ENCODE measurements at regions not wholly inside any gene's neighbourhood (a gene's known extent, or its start where the extent isn't known, plus 50 kb on each side); places are given as distances from the start of the nearest gene placed in this dataset.

DNA sequence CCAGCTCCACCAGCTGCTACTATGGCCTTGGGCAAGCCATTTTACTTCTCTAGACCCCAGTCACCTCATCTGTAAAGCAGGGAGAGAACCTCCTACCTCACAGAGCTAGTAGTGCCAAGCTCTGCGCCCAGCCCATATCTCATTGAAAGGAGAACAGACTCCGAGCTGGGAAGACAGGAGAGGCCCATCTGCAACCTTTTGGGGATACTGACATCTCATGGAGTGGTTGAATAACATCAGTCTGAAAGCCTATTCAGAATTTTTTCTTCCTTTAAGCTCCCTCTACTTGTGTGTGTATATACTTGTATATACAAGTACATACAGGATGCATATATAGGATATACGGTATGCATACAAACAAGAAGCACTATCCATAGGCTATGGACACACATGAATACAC, 279.5 kb upstream of the POU3F1 start:
- H3K4me1 ChIP-seq (ENCODE audit: control insufficient read depth in 1 of 2, insufficient read depth in 2 of 2, low read length in 2 of 2): no peaks in the 10 kb centered on the region
- H3K27me3 ChIP-seq (ENCODE audit: low read depth, low read length): no peaks in the 10 kb centered on the region
- no peaks in the 10 kb centered on the region for H3K36me3 ChIP-seq (ENCODE audit: control insufficient read depth in 1 of 2, insufficient read depth in 2 of 2, low read length in 2 of 2)
- H3K4me3 ChIP-seq (ENCODE audit: low read depth in 1 of 2, low read length in 2 of 2): no peak overlapping the region
- H3K9me3 ChIP-seq (ENCODE audit: control insufficient read depth in 1 of 2, low read length in 2 of 2): peaks cover 4 to 5% of the 10 kb centered on the region in 2 donors
- H3K27ac ChIP-seq (ENCODE audit: low read length): no peak overlapping the region

DNA sequence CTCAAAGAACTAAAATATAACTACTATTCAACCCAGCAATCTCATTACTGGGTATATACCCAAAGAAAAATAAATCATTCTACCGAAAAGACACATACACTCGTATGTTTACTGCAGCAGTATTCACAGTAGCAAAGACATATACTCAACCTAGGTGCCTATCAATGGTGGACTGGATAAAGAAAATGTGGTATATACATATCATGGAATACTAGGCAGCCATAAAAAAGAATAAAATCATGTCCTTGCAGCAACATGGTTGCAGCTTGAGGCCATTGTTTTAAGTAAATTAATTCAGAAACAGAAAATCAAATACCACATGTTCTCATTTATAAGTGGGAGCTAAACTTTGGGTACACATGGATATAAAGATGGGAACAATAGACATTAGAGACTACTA, 266.2 kb upstream of the POU3F1 start:
- no peaks in the 10 kb centered on the region for H3K9me3 ChIP-seq (ENCODE audit: control insufficient read depth in 1 of 2, low read length in 2 of 2)
- no peaks in the 10 kb centered on the region for H3K36me3 ChIP-seq (ENCODE audit: control insufficient read depth in 1 of 2, insufficient read depth in 2 of 2, low read length in 2 of 2)
- no peaks in the 10 kb centered on the region for H3K27me3 ChIP-seq (ENCODE audit: low read depth, low read length)
- no peak overlapping the region for H3K27ac ChIP-seq (ENCODE audit: low read length)
- no peak overlapping the region for H3K4me3 ChIP-seq (ENCODE audit: low read depth in 1 of 2, low read length in 2 of 2)
- no peaks in the 10 kb centered on the region for H3K4me1 ChIP-seq (ENCODE audit: control insufficient read depth in 1 of 2, insufficient read depth in 2 of 2, low read length in 2 of 2)

DNA sequence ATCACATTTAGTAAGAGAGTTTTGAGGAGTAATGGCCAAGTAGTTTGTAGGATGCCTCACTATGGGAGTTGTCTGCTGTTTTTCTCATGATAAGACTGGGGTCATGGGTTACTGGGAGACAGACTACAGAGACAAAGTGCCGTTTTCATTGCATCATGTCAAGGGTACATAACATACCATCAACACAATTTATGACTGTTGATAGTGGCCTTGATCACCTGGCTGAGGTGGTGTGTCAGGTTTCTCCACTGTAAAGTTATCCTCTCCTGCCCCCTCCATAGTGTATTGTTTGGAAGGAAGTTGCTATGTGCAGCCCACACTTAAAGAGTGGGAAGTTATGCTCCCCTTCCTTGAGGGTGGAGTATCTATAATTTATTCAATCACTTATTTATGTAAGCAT, 263.5 kb upstream of the POU3F1 start:
- Histone ChIP-seq H3K4me3 (ENCODE audit: low read depth in 1 of 2, low read length in 2 of 2) (no peak overlapping the region), H3K27ac (ENCODE audit: low read length) (no peak overlapping the region), H3K4me1 (ENCODE audit: control insufficient read depth in 1 of 2, insufficient read depth in 2 of 2, low read length in 2 of 2) (no peaks in the 10 kb centered on the region), H3K9me3 (ENCODE audit: control insufficient read depth in 1 of 2, low read length in 2 of 2) (no peaks in the 10 kb centered on the region), H3K27me3 (ENCODE audit: low read depth, low read length) (no peaks in the 10 kb centered on the region), H3K36me3 (ENCODE audit: control insufficient read depth in 1 of 2, insufficient read depth in 2 of 2, low read length in 2 of 2) (no peaks in the 10 kb centered on the region)

DNA sequence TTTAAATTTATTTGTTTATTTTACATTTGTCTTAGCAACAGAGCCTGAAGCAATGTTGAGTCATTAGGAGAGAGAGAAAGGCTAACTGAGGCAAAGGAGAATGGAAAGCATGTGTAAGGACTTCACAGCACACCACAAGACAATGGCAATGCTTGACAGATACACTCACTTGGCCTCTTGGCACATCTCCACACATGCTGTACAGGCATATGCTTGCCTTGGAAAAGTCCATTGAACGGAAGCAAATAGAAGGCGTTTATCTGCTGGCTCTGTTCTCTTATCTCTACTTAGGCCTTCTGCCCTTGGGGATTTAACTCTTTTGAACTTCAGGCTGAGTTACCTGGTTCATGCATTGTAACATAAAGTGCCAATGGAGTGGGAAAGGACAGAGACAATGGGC, 262.2 kb upstream of the POU3F1 start:
- Histone ChIP-seq H3K27ac (ENCODE audit: low read length) (no peak overlapping the region), H3K27me3 (ENCODE audit: low read depth, low read length) (no peaks in the 10 kb centered on the region), H3K4me3 (ENCODE audit: low read depth in 1 of 2, low read length in 2 of 2) (no peak overlapping the region)

DNA sequence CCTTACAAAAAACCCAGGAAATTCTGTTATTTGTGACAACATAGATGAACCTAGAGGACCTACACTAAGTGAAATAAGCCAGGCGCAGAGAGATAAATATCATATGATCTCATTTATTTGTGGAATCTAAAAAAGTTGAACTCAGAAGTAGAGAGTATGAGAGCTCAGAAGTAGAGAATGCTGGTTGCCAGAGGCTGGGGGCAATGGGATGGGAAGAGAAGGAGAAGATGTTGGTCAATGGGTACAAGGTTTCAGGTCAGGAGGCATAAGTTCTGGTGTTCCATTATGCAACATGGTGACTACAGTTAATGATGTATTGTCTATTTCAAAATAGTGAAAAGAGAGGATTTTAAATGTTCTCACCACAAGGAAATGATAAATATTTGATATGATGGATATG, 259.1 kb upstream of the POU3F1 start:
- Histone ChIP-seq H3K27ac (ENCODE audit: low read length) (no peak overlapping the region), H3K9me3 (ENCODE audit: control insufficient read depth in 1 of 2, low read length in 2 of 2) (no peaks in the 10 kb centered on the region), H3K36me3 (ENCODE audit: control insufficient read depth in 1 of 2, insufficient read depth in 2 of 2, low read length in 2 of 2) (no peaks in the 10 kb centered on the region), H3K4me1 (ENCODE audit: control insufficient read depth in 1 of 2, insufficient read depth in 2 of 2, low read length in 2 of 2) (no peaks in the 10 kb centered on the region), H3K27me3 (ENCODE audit: low read depth, low read length) (no peaks in the 10 kb centered on the region), H3K4me3 (ENCODE audit: low read depth in 1 of 2, low read length in 2 of 2) (no peak overlapping the region)

More for the DNA sequence above, 262.2 kb upstream of the POU3F1 start:
- H3K36me3 ChIP-seq (ENCODE audit: control insufficient read depth in 1 of 2, insufficient read depth in 2 of 2, low read length in 2 of 2): no peaks in the 10 kb centered on the region
- no peaks in the 10 kb centered on the region for H3K9me3 ChIP-seq (ENCODE audit: control insufficient read depth in 1 of 2, low read length in 2 of 2)
- H3K4me1 ChIP-seq (ENCODE audit: control insufficient read depth in 1 of 2, insufficient read depth in 2 of 2, low read length in 2 of 2): no peaks in the 10 kb centered on the region

DNA sequence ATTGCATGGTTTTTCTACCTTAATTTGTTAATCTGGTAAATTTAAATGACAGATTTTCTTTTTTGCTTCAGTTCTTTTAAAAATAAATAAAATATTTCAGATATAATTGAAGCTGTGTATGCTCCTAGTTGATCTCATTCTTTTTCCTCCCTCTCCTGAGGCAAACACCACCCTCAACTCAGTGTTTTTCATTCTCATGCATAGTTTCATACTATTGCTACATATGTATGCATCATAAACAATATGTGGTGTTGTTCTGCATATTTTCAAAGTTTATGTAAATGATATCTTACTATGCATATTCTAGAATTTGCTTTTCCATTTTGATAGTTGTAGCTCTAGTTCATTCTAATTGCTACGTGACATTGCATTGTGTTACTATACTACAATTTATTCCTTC, 257.2 kb upstream of the POU3F1 start:
- Histone ChIP-seq H3K27ac (ENCODE audit: low read length) (no peak overlapping the region), H3K27me3 (ENCODE audit: low read depth, low read length) (no peaks in the 10 kb centered on the region), H3K9me3 (ENCODE audit: control insufficient read depth in 1 of 2, low read length in 2 of 2) (no peaks in the 10 kb centered on the region), H3K4me3 (ENCODE audit: low read depth in 1 of 2, low read length in 2 of 2) (no peak overlapping the region), H3K4me1 (ENCODE audit: control insufficient read depth in 1 of 2, insufficient read depth in 2 of 2, low read length in 2 of 2) (no peaks in the 10 kb centered on the region), H3K36me3 (ENCODE audit: control insufficient read depth in 1 of 2, insufficient read depth in 2 of 2, low read length in 2 of 2) (no peaks in the 10 kb centered on the region)

DNA sequence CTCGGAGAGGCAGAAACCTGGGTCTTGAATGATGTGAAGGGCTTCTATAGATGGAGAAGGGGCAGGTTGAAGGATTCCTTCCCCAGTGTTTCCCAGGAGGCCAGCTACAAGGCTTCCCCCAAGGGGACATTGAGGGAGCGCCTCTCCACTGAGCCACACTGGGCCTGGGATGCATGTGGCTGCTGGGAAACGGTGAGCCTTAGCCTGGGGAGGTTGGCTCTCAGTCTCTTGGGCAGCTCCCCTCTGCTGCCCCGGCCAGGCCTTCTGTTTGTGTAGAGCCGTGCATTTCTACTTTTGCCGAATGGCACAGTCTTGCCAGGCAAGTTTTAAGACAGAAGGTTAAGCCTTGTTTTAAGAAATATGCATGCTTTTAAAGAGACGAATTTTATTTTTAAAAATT, 254.4 kb upstream of the POU3F1 start:
- H3K4me1 ChIP-seq (ENCODE audit: control insufficient read depth in 1 of 2, insufficient read depth in 2 of 2, low read length in 2 of 2): no peaks in the 10 kb centered on the region
- H3K27ac ChIP-seq (ENCODE audit: low read length): no peak overlapping the region
- no peaks in the 10 kb centered on the region for H3K36me3 ChIP-seq (ENCODE audit: control insufficient read depth in 1 of 2, insufficient read depth in 2 of 2, low read length in 2 of 2)
- H3K4me3 ChIP-seq (ENCODE audit: low read depth in 1 of 2, low read length in 2 of 2): no peak overlapping the region
- peaks cover 0 to 3% of the 10 kb centered on the region in 2 donors for H3K9me3 ChIP-seq (ENCODE audit: control insufficient read depth in 1 of 2, low read length in 2 of 2)
- no peaks in the 10 kb centered on the region for H3K27me3 ChIP-seq (ENCODE audit: low read depth, low read length)

DNA sequence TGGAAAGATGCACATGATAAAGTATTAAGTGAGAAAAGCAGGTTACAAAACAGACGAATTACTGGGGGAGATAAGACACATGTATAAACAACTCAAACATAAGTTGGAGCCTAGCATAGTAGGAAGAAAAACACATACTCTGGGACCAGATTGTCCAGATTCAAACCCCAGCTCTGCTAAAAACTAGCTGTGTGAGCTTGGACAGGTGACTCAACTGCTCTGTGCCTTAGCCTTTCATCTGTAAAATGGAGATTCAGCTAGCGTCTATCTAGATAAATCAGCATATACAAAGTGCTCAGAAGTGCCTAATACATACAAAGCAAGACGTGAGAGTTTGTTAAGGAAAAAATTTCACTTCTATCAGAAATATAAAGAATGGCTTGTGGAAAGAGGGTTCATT, 254.0 kb upstream of the POU3F1 start:
- Histone ChIP-seq H3K36me3 (ENCODE audit: control insufficient read depth in 1 of 2, insufficient read depth in 2 of 2, low read length in 2 of 2) (no peaks in the 10 kb centered on the region), H3K27me3 (ENCODE audit: low read depth, low read length) (no peaks in the 10 kb centered on the region), H3K4me3 (ENCODE audit: low read depth in 1 of 2, low read length in 2 of 2) (no peak overlapping the region), H3K27ac (ENCODE audit: low read length) (no peak overlapping the region), H3K9me3 (ENCODE audit: control insufficient read depth in 1 of 2, low read length in 2 of 2) (peaks cover 0 to 3% of the 10 kb centered on the region in 2 donors), H3K4me1 (ENCODE audit: control insufficient read depth in 1 of 2, insufficient read depth in 2 of 2, low read length in 2 of 2) (no peaks in the 10 kb centered on the region)

GRCh38 chr1:38297842-38298241, 251.2 kb upstream of the POU3F1 start:
- Histone ChIP-seq H3K4me3 (ENCODE audit: low read depth in 1 of 2, low read length in 2 of 2) (no peak overlapping the region), H3K9me3 (ENCODE audit: control insufficient read depth in 1 of 2, low read length in 2 of 2) (peaks cover 0 to 3% of the 10 kb centered on the region in 2 donors), H3K27ac (ENCODE audit: low read length) (no peak overlapping the region), H3K27me3 (ENCODE audit: low read depth, low read length) (no peaks in the 10 kb centered on the region), H3K36me3 (ENCODE audit: control insufficient read depth in 1 of 2, insufficient read depth in 2 of 2, low read length in 2 of 2) (no peaks in the 10 kb centered on the region), H3K4me1 (ENCODE audit: control insufficient read depth in 1 of 2, insufficient read depth in 2 of 2, low read length in 2 of 2) (no peaks in the 10 kb centered on the region)

GRCh38 chr1:38297246-38297645, 250.7 kb upstream of the POU3F1 start:
- Histone ChIP-seq H3K4me3 (ENCODE audit: low read depth in 1 of 2, low read length in 2 of 2) (no peak overlapping the region), H3K9me3 (ENCODE audit: control insufficient read depth in 1 of 2, low read length in 2 of 2) (peaks cover 0 to 3% of the 10 kb centered on the region in 2 donors), H3K36me3 (ENCODE audit: control insufficient read depth in 1 of 2, insufficient read depth in 2 of 2, low read length in 2 of 2) (no peaks in the 10 kb centered on the region), H3K27ac (ENCODE audit: low read length) (no peak overlapping the region), H3K27me3 (ENCODE audit: low read depth, low read length) (no peaks in the 10 kb centered on the region), H3K4me1 (ENCODE audit: control insufficient read depth in 1 of 2, insufficient read depth in 2 of 2, low read length in 2 of 2) (no peaks in the 10 kb centered on the region)

DNA sequence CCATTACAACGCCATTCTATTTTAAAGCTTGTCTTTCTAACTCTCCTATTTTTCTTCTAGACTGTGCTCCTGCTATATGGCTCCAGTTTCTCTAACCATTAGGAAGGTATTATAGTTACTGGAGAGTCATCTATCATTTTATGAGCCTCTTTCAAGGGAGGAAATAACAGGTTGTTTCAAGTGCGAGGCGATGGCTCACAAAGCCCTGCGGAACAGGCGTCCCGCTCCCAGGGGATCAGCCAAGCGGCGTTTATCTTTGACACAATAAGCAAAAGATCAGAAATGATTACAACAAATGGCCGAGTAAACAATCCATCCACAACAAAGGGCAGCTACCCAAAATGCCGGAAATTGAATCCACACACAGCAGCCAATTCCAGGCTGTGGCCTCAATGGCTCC, 249.5 kb upstream of the POU3F1 start:
- Histone ChIP-seq H3K36me3 (ENCODE audit: control insufficient read depth in 1 of 2, insufficient read depth in 2 of 2, low read length in 2 of 2) (no peaks in the 10 kb centered on the region), H3K4me3 (ENCODE audit: low read depth in 1 of 2, low read length in 2 of 2) (no peak overlapping the region), H3K27ac (ENCODE audit: low read length) (no peak overlapping the region), H3K9me3 (ENCODE audit: control insufficient read depth in 1 of 2, low read length in 2 of 2) (peaks cover 0 to 3% of the 10 kb centered on the region in 2 donors), H3K27me3 (ENCODE audit: low read depth, low read length) (no peaks in the 10 kb centered on the region), H3K4me1 (ENCODE audit: control insufficient read depth in 1 of 2, insufficient read depth in 2 of 2, low read length in 2 of 2) (no peaks in the 10 kb centered on the region)

DNA sequence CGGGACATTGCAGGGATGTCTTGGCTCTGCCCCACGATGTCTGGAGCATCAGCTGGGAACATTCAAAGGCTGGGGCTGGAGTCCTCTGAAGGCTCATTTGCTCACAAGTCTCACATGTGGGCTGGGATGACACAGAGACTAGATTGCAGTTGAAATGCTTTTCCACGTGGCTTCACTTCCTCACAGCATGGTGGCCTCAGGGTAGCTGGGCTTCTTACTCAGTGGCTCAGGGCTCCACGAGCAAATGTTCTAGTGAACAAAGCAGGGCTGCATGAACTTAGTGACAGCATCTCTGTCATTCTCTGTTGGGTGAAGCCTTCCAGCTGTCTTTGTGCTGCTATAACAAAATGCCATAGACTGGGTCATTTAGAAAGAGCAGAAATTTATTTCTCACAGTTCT, 247.0 kb upstream of the POU3F1 start:
- Histone ChIP-seq H3K9me3 (ENCODE audit: control insufficient read depth in 1 of 2, low read length in 2 of 2) (peaks cover 0 to 3% of the 10 kb centered on the region in 2 donors), H3K4me3 (ENCODE audit: low read depth in 1 of 2, low read length in 2 of 2) (no peak overlapping the region), H3K4me1 (ENCODE audit: control insufficient read depth in 1 of 2, insufficient read depth in 2 of 2, low read length in 2 of 2) (no peaks in the 10 kb centered on the region), H3K27ac (ENCODE audit: low read length) (no peak overlapping the region), H3K36me3 (ENCODE audit: control insufficient read depth in 1 of 2, insufficient read depth in 2 of 2, low read length in 2 of 2) (no peaks in the 10 kb centered on the region), H3K27me3 (ENCODE audit: low read depth, low read length) (no peaks in the 10 kb centered on the region)
